Right ventricle myocardium inferior (tissue), 1 donor: ENCODE measurements at regions not wholly inside any gene's neighbourhood (a gene's known extent, or its start where the extent isn't known, plus 50 kb on each side); places are given as distances from the start of the nearest gene placed in this dataset.
"Not testable (repeated sequence)": the region's sequence is repeated elsewhere in the genome, so short reads cannot be mapped to it uniquely, and the experiment has no call there.

Experiments used
- ATAC-seq: fragments of 200-7000 bp; cut with Tn5 transposase; one replicate; pipeline ENCODE4 v1.9.1; 2020; ENCODE audit warnings: mild to moderate bottlenecking, moderate library complexity
- DNase-seq: peaks from one replicate; pipeline ENCODE4 v3.0.0; 2021; ENCODE audit errors: missing footprints
- intact Hi-C: fragments of 100-400 bp; cut with DNase I; formaldehyde crosslinking; loops from one replicate; pipeline ENCODE4 v1.11.0; 2022
- donor health status: DM: no; HTN: yes; CAD: no; lungs with severe emphysema.

DNA sequence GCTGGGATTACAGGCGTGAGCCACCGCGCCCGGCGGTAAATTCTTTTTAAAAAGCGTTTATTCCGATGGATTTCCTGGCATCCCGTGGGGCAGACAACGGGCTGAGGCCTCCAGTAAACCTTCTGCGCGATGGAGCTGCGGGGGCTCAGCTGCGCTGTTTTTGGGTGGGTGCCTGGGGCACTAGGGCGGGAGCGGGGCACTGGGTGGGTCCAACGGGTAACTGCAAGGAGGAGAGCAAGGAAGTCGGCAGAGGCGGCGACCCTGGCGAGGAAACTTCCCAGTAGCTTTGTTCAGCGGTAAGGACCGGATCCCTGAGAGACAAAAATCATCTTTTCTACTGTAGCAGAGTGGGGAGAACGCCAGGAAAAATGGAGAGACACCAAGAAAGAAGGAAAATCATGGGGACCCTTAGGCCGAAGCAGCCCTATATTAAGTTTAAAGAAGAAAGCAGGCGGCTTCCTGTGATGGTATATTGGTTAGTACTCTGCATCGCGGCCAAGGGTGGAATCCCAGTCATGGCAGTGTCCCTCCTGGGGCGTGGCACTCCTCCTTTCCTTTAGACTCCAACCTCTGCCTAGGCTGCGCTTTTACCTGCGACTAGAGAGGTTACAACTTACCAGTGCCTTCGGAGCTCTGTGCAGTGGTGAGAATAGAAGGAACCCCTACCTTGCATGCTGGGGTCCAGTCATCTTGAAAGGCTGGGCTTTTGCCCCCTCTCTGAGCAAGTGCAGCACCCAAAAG is 63.0 kb upstream of the NBPF20 start:
- ATAC-seq, DNase-seq, intact Hi-C loops: not testable (repeated sequence)

DNA sequence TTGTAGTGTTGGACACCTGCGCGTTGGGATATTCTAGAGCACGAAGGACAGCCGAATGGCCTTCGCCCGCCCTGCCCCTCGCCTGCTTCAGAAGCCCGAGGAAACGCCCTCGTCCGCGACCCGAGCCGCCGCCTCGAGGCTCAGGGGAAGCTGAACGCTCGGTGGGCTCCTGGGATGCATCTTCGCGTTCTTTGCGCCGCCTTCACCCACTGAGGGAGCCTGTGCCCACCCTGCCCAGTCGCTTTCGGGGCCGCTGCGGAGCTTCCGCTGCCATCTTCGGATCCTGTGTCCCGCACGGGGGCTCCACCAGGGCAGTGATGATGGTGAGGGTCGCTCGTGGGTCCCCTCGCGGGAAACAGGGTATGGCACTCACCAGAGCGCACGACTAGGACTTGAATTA is 61.8 kb upstream of the NBPF20 start:
- ATAC-seq, DNase-seq, intact Hi-C loops: not testable (repeated sequence)

DNA sequence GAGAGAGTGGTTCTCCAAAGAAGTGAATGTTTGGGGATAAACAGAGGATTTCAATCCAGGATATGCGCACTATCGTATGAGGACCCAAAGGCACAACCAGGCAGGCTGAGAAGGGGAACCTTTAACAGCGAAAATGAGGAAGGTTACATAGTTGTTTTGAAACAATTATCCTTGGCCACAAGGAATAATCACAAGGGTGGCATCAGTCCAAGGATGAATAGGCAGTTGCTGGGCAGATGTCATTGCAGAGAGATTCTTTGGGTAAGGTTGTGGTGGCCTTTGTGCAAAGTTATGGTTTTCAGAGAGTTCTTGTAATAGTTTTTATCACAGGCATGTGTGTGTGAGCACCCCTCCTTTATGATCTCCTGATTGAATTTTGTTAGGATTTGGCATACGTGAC is 58.9 kb upstream of the NBPF20 start:
- intact Hi-C loops, ATAC-seq: not testable (repeated sequence)

DNA sequence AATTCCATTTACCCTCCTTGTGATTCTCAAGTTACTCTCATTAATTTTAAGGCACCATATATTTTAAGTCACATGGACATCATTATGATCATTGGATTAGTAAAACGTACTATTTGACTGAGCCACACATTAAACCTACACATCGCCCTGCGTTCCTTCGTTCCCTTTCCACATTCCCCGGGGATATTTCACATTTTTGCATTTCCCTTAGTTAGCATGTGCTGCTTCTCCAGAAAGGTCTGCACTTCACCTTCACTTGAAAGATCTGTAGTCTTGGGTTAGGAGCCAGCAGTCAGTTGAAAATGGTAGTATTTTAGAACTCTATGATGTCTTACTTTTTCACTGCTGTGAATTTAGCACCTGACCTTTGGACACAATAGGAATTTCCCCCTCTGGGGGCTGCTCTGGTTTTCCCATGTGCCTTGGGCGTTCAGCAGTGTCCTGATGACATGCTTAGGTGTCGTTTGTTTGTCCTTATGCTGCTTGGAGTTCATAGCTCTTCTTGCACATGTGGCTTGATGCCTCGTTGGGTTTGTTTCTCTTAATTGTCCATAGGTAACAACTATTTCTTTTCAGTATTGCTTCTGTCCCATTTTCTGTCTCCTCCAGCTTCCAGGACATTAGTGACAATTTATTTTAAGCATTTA is 56.9 kb upstream of the NBPF20 start:
- DNase-seq, ATAC-seq, intact Hi-C loops: not testable (repeated sequence)

More for the DNA sequence above, 58.9 kb upstream of the NBPF20 start:
- DNase-seq: not testable (repeated sequence)

DNA sequence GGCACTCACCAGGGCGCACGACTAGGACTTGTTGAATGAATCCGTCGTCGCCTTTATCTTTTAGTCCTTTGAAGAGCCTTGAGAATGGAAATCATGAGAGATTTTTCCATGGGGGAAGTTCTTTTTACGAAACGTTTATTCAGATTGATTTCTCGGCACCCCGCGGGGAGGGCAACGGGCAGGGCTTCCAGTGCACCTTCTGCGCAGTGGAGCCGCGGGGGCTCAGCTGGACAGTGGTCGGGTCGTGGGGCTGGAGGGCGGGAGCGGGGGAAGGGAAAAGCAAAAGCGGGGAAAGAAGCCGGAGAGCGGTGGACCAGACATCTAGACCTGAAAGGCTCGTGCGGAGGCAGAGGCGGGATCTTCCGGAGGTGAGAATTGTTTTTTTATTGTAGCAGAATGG is 50.6 kb upstream of the NBPF20 start:
- ATAC-seq, DNase-seq, intact Hi-C loops: not testable (repeated sequence)

DNA sequence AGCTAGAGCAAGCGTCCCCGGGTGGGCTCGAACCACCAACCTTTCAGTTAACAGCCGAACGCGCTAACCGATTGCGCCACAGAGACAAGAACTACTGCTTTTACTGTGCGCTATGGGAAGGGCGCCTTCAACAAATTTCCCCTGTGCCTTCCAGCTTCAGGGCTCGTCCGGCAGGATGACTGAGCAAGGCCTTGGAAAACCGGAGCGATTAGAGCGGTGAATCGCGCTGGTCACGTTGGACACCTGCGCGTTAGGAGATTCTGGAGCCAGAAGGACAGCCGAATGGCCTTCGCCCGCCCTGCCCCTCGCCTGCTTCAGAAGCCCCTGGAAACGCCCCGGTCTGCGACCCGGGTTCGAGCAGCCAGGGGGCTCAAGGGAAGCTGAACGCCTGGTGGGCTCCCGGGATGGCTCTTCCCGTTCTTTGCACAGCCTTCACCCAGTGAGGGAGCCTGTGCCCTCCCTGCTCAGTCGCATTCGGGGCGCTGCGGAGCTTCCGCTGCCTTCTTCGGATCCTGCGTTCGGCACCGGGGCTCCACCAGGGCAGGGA is 50.0 kb upstream of the NBPF20 start:
- peak; percentile 9 for DNase-seq
- intact Hi-C loops, ATAC-seq: not testable (repeated sequence)
